Smooth muscle cell (in vitro differentiated cells): ENCODE measurements at regions not wholly inside any gene's neighbourhood (a gene's known extent, or its start where the extent isn't known, plus 50 kb on each side); places are given as distances from the start of the nearest gene placed in this dataset.

Experiments used
- DNase-seq: peaks from one replicate; lab custom pipeline; 2025; ENCODE audit not compliant: unreplicated experiment; lab: John Stamatoyannopoulos, UW
- H2AFZ ChIP-seq: fragments of 200-600 bp; sonication (generic); 2 replicates; pipeline ENCODE4 v1.6.0; 2016; ENCODE audit warnings: antibody characterized with exemption, low read depth, mild to moderate bottlenecking
- H3F3A ChIP-seq: fragments of 200-600 bp; sonication (generic); 2 replicates; pipeline ENCODE4 v1.6.0; 2017; ENCODE audit warnings: antibody characterized with exemption, low read depth
- H3K27ac ChIP-seq: fragments of 200-600 bp; sonication (generic); 2 replicates; pipeline ENCODE4 v1.5.1; 2016; ENCODE audit warnings: low read depth, mild to moderate bottlenecking
- H3K27me3 ChIP-seq: fragments of 200-600 bp; sonication (generic); 2 replicates; pipeline ENCODE4 v1.6.1; 2016; ENCODE audit warnings: low read depth, mild to moderate bottlenecking
- H3K36me3 ChIP-seq: fragments of 200-600 bp; sonication (generic); 2 replicates; pipeline ENCODE4 v1.5.1; 2016; ENCODE audit warnings: low read depth
- H3K4me1 ChIP-seq: fragments of 200-600 bp; sonication (generic); 2 replicates; pipeline ENCODE4 v1.5.1; 2016; ENCODE audit warnings: low read depth
- H3K4me2 ChIP-seq: fragments of 200-600 bp; sonication (generic); 2 replicates; pipeline ENCODE4 v1.6.0; 2016; ENCODE audit warnings: mild to moderate bottlenecking
- H3K4me3 ChIP-seq: fragments of 200-600 bp; sonication (generic); 2 replicates; pipeline ENCODE4 v1.5.1; 2016; ENCODE audit warnings: mild to moderate bottlenecking
- H3K79me2 ChIP-seq: fragments of 200-600 bp; sonication (generic); 2 replicates; pipeline ENCODE4 v1.6.0; 2016; ENCODE audit warnings: low read depth, mild to moderate bottlenecking
- H3K9ac ChIP-seq: fragments of 200-600 bp; sonication (generic); 2 replicates; pipeline ENCODE4 v1.6.0; 2016; ENCODE audit warnings: low read depth
- H3K9me3 ChIP-seq: fragments of 200-600 bp; sonication (generic); replicated peaks from 2 replicates; pipeline ENCODE4 v1.5.1; 2016; ENCODE audit warnings: low read depth
- H4K20me1 ChIP-seq: fragments of 200-600 bp; sonication (generic); 2 replicates; pipeline ENCODE4 v1.6.0; 2016; ENCODE audit warnings: low read depth
- whole genome bisulfite sequencing: methylation state at CpG from one replicate; pipeline ENCODE4 v1.1.7; 2016; ENCODE audit warnings: low lambda C conversion rate; 5-methylcytosine and 5-hydroxymethylcytosine counted together
- TF ChIP-seq, protein P1 (sequence below): fragments of 200-600 bp; sonication (generic); IDR thresholded peaks from 2 replicates; pipeline ENCODE4 v1.5.1; 2017; ENCODE audit warnings: borderline replicate concordance, mild to moderate bottlenecking, antibody characterized with exemption; ENCODE audit not compliant: insufficient read depth, poor library complexity, severe bottlenecking

DNA sequence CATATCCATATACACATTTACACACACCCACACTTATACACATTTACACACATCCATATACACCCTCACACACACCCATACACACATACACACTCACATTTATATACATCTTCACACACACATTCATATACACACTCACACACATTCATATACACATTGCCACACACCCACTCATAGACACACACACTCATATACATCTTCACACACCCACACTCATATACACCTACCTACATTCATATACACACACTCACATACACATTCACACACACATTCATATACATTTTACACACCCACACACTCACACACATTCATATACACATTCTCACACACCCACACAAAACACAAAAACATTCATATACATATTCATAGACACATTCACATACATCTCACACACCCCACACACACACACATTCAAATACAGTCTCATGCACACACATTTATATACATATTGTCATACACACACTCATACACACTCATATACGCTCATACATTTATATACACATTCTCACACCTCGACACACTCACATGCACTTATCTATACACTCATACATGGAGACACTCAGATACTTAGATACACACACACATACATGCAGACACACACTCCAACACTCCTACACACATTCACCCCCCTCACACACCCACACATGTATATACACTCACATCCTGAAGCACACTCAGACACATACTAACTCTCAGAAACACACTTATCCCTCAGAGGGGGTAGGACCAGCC, 82.1 kb downstream of the MRPL14 start:
- Histone ChIP-seq H3K4me2 (no peak overlapping the region), H3K9ac (no peak overlapping the region), H3K36me3 (no peaks in the 10 kb centered on the region), H3F3A (peaks cover 21% of the 10 kb centered on the region), H3K79me2 (no peaks in the 10 kb centered on the region), H3K27ac (no peak overlapping the region), H4K20me1 (no peaks in the 10 kb centered on the region), H3K4me1 (peaks cover 40% of the 10 kb centered on the region), H3K9me3 (no peaks in the 10 kb centered on the region), H3K4me3 (no peak overlapping the region), H3K27me3 (no peaks in the 10 kb centered on the region), H2AFZ (no peak overlapping the region)
- TF ChIP-seq, protein P1, sequence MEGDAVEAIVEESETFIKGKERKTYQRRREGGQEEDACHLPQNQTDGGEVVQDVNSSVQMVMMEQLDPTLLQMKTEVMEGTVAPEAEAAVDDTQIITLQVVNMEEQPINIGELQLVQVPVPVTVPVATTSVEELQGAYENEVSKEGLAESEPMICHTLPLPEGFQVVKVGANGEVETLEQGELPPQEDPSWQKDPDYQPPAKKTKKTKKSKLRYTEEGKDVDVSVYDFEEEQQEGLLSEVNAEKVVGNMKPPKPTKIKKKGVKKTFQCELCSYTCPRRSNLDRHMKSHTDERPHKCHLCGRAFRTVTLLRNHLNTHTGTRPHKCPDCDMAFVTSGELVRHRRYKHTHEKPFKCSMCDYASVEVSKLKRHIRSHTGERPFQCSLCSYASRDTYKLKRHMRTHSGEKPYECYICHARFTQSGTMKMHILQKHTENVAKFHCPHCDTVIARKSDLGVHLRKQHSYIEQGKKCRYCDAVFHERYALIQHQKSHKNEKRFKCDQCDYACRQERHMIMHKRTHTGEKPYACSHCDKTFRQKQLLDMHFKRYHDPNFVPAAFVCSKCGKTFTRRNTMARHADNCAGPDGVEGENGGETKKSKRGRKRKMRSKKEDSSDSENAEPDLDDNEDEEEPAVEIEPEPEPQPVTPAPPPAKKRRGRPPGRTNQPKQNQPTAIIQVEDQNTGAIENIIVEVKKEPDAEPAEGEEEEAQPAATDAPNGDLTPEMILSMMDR: no peak
- 93% methylated on average over 2 of the region's 2 CpGs for WGBS
- no peak for DNase-seq

- Histone ChIP-seq H3K9ac (peak overlapping the region; percentile 70), H3K27ac (peak overlapping the region; percentile 98), H3K27me3 (no peaks in the 10 kb centered on the region), H2AFZ (no peak overlapping the region), H3K4me2 (peak overlapping the region; percentile 72), H4K20me1 (no peaks in the 10 kb centered on the region), H3K4me1 (peaks cover 40% of the 10 kb centered on the region), H3F3A (peaks cover 21% of the 10 kb centered on the region), H3K4me3 (no peak overlapping the region), H3K36me3 (no peaks in the 10 kb centered on the region), H3K79me2 (no peaks in the 10 kb centered on the region), H3K9me3 (no peaks in the 10 kb centered on the region)
- TF ChIP-seq, protein P1: no peak
- DNase-seq: no peak
- 49% methylated on average over 5 of the region's 6 CpGs for WGBS
Measured at GRCh38 chr6:44044154-44044539, 83.1 kb downstream of the MRPL14 start.

DNA sequence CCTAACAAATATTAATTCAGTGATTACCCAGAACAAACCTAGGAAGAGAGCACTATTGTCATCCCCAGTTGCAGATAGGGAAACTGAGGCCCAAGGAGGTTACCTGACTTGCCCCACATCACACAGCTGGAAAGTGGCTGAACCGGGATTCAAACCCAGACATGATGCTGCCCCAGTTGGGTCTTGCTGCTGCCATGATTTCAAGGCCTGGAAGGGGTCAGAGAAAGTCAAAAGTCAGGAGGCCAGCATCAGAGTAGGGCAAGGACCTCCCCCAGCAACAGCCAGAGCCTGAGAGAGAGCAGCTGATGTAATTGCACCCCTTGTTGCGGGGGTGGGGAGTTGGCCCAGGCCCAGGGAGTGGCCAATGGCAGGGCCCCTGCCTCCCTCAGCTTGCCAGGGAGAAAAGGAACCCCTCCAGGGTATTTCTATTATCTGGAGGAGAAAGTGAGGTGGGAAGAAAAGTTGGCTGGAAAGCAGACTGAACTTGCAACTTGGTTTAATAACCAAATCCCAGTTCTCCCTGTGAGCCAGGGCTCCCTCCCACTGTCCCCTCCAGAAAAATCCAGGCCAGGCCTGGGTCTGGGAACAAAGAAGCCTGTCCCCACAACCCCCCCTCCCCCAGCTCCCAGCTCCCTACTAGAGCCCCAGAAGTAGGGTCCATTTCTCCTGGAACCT, 83.6 kb downstream of the MRPL14 start:
- no peak overlapping the region for H3K4me3 ChIP-seq
- H3K4me2 ChIP-seq: peak overlapping the region; percentile 72
- no peak overlapping the region for H2AFZ ChIP-seq
- peaks cover 21% of the 10 kb centered on the region for H3F3A ChIP-seq
- peaks cover 36% of the 10 kb centered on the region for H3K4me1 ChIP-seq
- peak overlapping the region; percentile 70 for H3K9ac ChIP-seq
- no peaks in the 10 kb centered on the region for H3K9me3 ChIP-seq
- no peaks in the 10 kb centered on the region for H4K20me1 ChIP-seq
- H3K27ac ChIP-seq: peak overlapping the region; percentile 98
- H3K36me3 ChIP-seq: no peaks in the 10 kb centered on the region
- H3K27me3 ChIP-seq: no peaks in the 10 kb centered on the region
- no peaks in the 10 kb centered on the region for H3K79me2 ChIP-seq
- TF ChIP-seq, protein P1: no peak
- no peak for DNase-seq
- WGBS: 58% methylated on average over 2 of the region's 2 CpGs
